GDM1 (cell line): ENCODE measurements at regions not wholly inside any gene's neighbourhood (a gene's known extent, or its start where the extent isn't known, plus 50 kb on each side); places are given as distances from the start of the nearest gene placed in this dataset.

Experiments used
- DNase-seq: peaks from one replicate; lab custom pipeline; 2025; lab: John Stamatoyannopoulos, UW

GRCh38 chr5:2038321-2039179 is 155.8 kb upstream of the IRX4 start:
- DNase-seq, result peak; percentile 45

GRCh38 chr5:2036885-2037284 is 154.2 kb upstream of the IRX4 start:
- DNase-seq, result no peak

- DNase-seq, result no peak
These were observed 149.7 kb upstream of the IRX4 start for GRCh38 chr5:2032432-2032831.

- no peak for DNase-seq
These were observed 148.9 kb upstream of the IRX4 start for GRCh38 chr5:2031581-2031980.

GRCh38 chr5:2030131-2030530 is 147.4 kb upstream of the IRX4 start:
- DNase-seq, result no peak

GRCh38 chr5:2029206-2029605 is 146.5 kb upstream of the IRX4 start:
- no peak for DNase-seq

GRCh38 chr5:2027790-2028189 is 145.1 kb upstream of the IRX4 start:
- no peak for DNase-seq

GRCh38 chr5:2024986-2025721 is 142.4 kb upstream of the IRX4 start:
- no peak for DNase-seq

GRCh38 chr5:2023196-2023595 is 140.5 kb upstream of the IRX4 start:
- no peak for DNase-seq

- no peak for DNase-seq
These were observed 139.7 kb upstream of the IRX4 start for GRCh38 chr5:2022436-2022835.

GRCh38 chr5:2021484-2022176 is 138.9 kb upstream of the IRX4 start:
- DNase-seq, result no peak

- DNase-seq, result no peak
These were observed 138.0 kb upstream of the IRX4 start for GRCh38 chr5:2020730-2021129.

GRCh38 chr5:2019716-2020115 is 137.0 kb upstream of the IRX4 start:
- no peak for DNase-seq

- DNase-seq, result no peak
These were observed 135.6 kb upstream of the IRX4 start for GRCh38 chr5:2018390-2018724.

GRCh38 chr5:2017540-2018389 is 135.0 kb upstream of the IRX4 start:
- no peak for DNase-seq

GRCh38 chr5:2015961-2016360 is 133.2 kb upstream of the IRX4 start:
- DNase-seq, result no peak

GRCh38 chr5:2015124-2015848 is 132.6 kb upstream of the IRX4 start:
- no peak for DNase-seq

GRCh38 chr5:2014058-2014610 is 131.4 kb upstream of the IRX4 start:
- no peak for DNase-seq

GRCh38 chr5:2013301-2014057 is 130.8 kb upstream of the IRX4 start:
- no peak for DNase-seq

- DNase-seq, result no peak
These were observed 130.2 kb upstream of the IRX4 start for GRCh38 chr5:2012885-2013284.
